GM23338 (cell line): ENCODE measurements at regions not wholly inside any gene's neighbourhood (a gene's known extent, or its start where the extent isn't known, plus 50 kb on each side); places are given as distances from the start of the nearest gene placed in this dataset.

Source experiments
- ATAC-seq: fragments of 200-7000 bp; cut with Tn5 transposase; 3 replicates; pipeline ENCODE4 v1.9.1; 2020
- DNase-seq: peaks from one replicate; pipeline ENCODE4 v3.0.0-alpha.2; 2015; ENCODE audit warnings: low spot score
- H2AFZ ChIP-seq: fragments of 200-600 bp; sonication (generic); 2 replicates; pipeline ENCODE4 v1.8.0; 2016; ENCODE audit warnings: antibody characterized with exemption, mild to moderate bottlenecking, moderate library complexity
- H3F3A ChIP-seq: fragments of 200-600 bp; sonication (generic); replicated peaks from 2 replicates; pipeline ENCODE4 v1.8.0; 2017; ENCODE audit warnings: antibody characterized with exemption, mixed run types, low read depth
- H3K27ac ChIP-seq: fragments of 200-600 bp; sonication (generic); 2 replicates; pipeline ENCODE4 v1.6.1; 2016; ENCODE audit warnings: low read depth
- H3K27me3 ChIP-seq: fragments of 200-600 bp; sonication (generic); 2 replicates; pipeline ENCODE4 v1.8.0; 2016; ENCODE audit warnings: mild to moderate bottlenecking, mixed run types, moderate library complexity; ENCODE audit not compliant: insufficient read depth
- H3K36me3 ChIP-seq: fragments of 200-600 bp; sonication (generic); 2 replicates; pipeline ENCODE4 v1.8.0; 2016; ENCODE audit warnings: mild to moderate bottlenecking; ENCODE audit not compliant: insufficient read depth
- H3K4me1 ChIP-seq: fragments of 200-600 bp; sonication (generic); 2 replicates; pipeline ENCODE4 v1.8.0; 2016; ENCODE audit warnings: mild to moderate bottlenecking, moderate library complexity; ENCODE audit not compliant: insufficient read depth
- H3K4me2 ChIP-seq: fragments of 200-600 bp; sonication (generic); 2 replicates; pipeline ENCODE4 v1.7.1; 2017; ENCODE audit warnings: mixed run types
- H3K4me3 ChIP-seq: fragments of 200-600 bp; sonication (generic); 2 replicates; pipeline ENCODE4 v1.6.1; 2016; ENCODE audit warnings: mixed run types
- H3K79me2 ChIP-seq: fragments of 200-600 bp; sonication (generic); replicated peaks from 2 replicates; pipeline ENCODE4 v1.8.0; 2017; ENCODE audit warnings: mild to moderate bottlenecking; ENCODE audit not compliant: insufficient read depth
- H3K9me2 ChIP-seq: fragments of 200-600 bp; sonication (generic); 2 replicates; pipeline ENCODE4 v1.8.0; 2017; ENCODE audit not compliant: insufficient read depth
- H4K20me1 ChIP-seq: fragments of 200-600 bp; sonication (generic); replicated peaks from 2 replicates; pipeline ENCODE4 v1.8.0; 2017; ENCODE audit warnings: mild to moderate bottlenecking; ENCODE audit not compliant: insufficient read depth
- H3K27ac Mint-ChIP-seq: 2 replicates; pipeline ENCODE4 v1.8.0; 2020; ENCODE audit warnings: inconsistent platforms, mild to moderate bottlenecking, moderate library complexity, mixed read lengths
- H3K27me3 Mint-ChIP-seq: 3 replicates; pipeline ENCODE4 v1.8.0; 2022; ENCODE audit warnings: low read depth, mild to moderate bottlenecking, moderate library complexity, mixed read lengths, inconsistent platforms; ENCODE audit not compliant: insufficient read depth, poor library complexity
- H3K36me3 Mint-ChIP-seq: 3 replicates; pipeline ENCODE4 v1.8.0; 2021; ENCODE audit warnings: low read depth, mild to moderate bottlenecking, inconsistent platforms, moderate library complexity, mixed read lengths
- H3K4me1 Mint-ChIP-seq: 3 replicates; pipeline ENCODE4 v1.8.0; 2020; ENCODE audit warnings: mild to moderate bottlenecking, inconsistent platforms, mixed read lengths
- H3K4me3 Mint-ChIP-seq: 3 replicates; pipeline ENCODE4 v1.8.0; 2021; ENCODE audit warnings: moderate library complexity, mild to moderate bottlenecking, inconsistent platforms, mixed read lengths
- H3K9me3 Mint-ChIP-seq: 3 replicates; pipeline ENCODE4 v1.8.0; 2020; ENCODE audit warnings: moderate library complexity, mild to moderate bottlenecking, inconsistent platforms, mixed read lengths
- CREB1 ChIP-seq: fragments of 250-450 bp; sonication (Bioruptor Pico); IDR thresholded peaks from 2 replicates; pipeline ENCODE4 v1.5.0; 2020; ENCODE audit warnings: low read depth, mild to moderate bottlenecking, moderate library complexity
- CTCF ChIP-seq, 2 experiments: fragments of 200-600 bp in 1 of 2; sonication (generic) in 1 of 2; conservative IDR thresholded peaks; 2 replicates each; pipeline versions ENCODE4 v1.5.1 to v1.6.1; 2016 to 2017; ENCODE audit warnings: antibody characterized with exemption in 2 of 2, low read depth in 2 of 2, mild to moderate bottlenecking in 2 of 2, moderate library complexity in 1 of 2
- ETS1 ChIP-seq: IDR thresholded peaks from 2 replicates; pipeline ENCODE4 v1.6.1; 2016; ENCODE audit warnings: antibody characterized with exemption
- EZH2 ChIP-seq: fragments of 200-600 bp; sonication (generic); IDR thresholded peaks from one replicate; pipeline ENCODE4 v1.8.0; 2017; ENCODE audit warnings: antibody characterized with exemption, mild to moderate bottlenecking, low read depth; ENCODE audit not compliant: unreplicated experiment
- EZH2phosphoT487 ChIP-seq: fragments of 200-600 bp; sonication (generic); IDR thresholded peaks from one replicate; pipeline ENCODE4 v1.8.1; 2018; ENCODE audit warnings: antibody characterized with exemption; ENCODE audit not compliant: unreplicated experiment
- JUNB ChIP-seq: IDR thresholded peaks from one replicate; pipeline ENCODE4 v1.6.1; 2016; ENCODE audit warnings: antibody characterized with exemption; ENCODE audit not compliant: unreplicated experiment
- NANOG ChIP-seq: IDR thresholded peaks from 2 replicates; pipeline ENCODE4 v1.6.1; 2016; ENCODE audit warnings: antibody characterized with exemption, borderline replicate concordance
- POLR2AphosphoS5 ChIP-seq: IDR thresholded peaks from 2 replicates; pipeline ENCODE4 v1.6.1; 2016; ENCODE audit warnings: antibody characterized with exemption, low read depth
- ZNF331 ChIP-seq: fragments of 250-450 bp; sonication (Bioruptor Pico); IDR thresholded peaks from 2 replicates; pipeline ENCODE4 v1.5.0; 2020; ENCODE audit warnings: low read depth, mild to moderate bottlenecking, moderate library complexity
- ZNF462 ChIP-seq: fragments of 250-450 bp; sonication (Bioruptor Pico); IDR thresholded peaks from 2 replicates; pipeline ENCODE4 v1.5.0; 2020; ENCODE audit warnings: mild to moderate bottlenecking, moderate library complexity

DNA sequence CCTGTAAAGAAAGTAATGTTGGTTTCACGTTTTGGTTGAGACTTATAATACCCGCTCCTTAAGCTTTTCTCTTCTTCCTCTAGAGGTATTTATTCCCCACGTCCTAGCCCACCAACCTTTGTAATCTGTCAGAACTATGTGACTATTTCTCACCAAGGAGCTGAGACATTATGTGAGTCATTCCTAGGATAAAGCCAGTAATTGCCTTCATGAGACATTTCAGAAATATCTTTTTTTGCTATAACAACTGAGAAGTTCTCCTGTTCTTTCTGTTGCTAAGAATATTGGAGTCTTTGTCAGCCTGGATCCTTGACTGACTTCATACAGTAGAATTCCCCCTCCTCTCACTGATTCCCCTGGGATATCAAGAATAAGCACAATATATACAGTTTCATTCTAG is 1497.0 kb upstream of the TENM4 start:
- Histone ChIP-seq H3K9me2 (no peaks in the 10 kb centered on the region), H3F3A (no peaks in the 10 kb centered on the region), H3K4me2 (no peak overlapping the region), H3K4me1 (no peaks in the 10 kb centered on the region; the same call in 1 of the 2 replicates), H3K4me3 (no peak overlapping the region), H4K20me1 (no peaks in the 10 kb centered on the region), H2AFZ (no peak overlapping the region), H3K79me2 (no peaks in the 10 kb centered on the region), H3K27ac (no peak overlapping the region), H3K36me3 (no peaks in the 10 kb centered on the region), H3K27me3 (no peaks in the 10 kb centered on the region)
- TF ChIP-seq NANOG (no peak), ETS1 (no peak), ZNF462 (CRISPR knock-in tag) (no peak), JUNB (no peak), ZNF331 (no peak), POLR2AphosphoS5 (no peak), EZH2phosphoT487 (no peak), CTCF (conservative IDR thresholded peaks at IDR 0.05; ENCODE audit: low read depth in 2 of 2) (no peak), CREB1 (CRISPR knock-in tag) (no peak), EZH2 (no peak)
- Mint-ChIP-seq H3K9me3 (no peaks in the 10 kb centered on the region), H3K4me1 (peaks cover 11% of the 10 kb centered on the region; the same call in 2 of the 3 replicates), H3K27ac (no peak overlapping the region), H3K4me3 (no peak overlapping the region), H3K36me3 (no peaks in the 10 kb centered on the region), H3K27me3 (peaks cover 2% of the 10 kb centered on the region)
- ATAC-seq (no peak), DNase-seq (no peak)
